GM23338 (cell line): ENCODE measurements at regions not wholly inside any gene's neighbourhood (a gene's known extent, or its start where the extent isn't known, plus 50 kb on each side); places are given as distances from the start of the nearest gene placed in this dataset.

Source experiments
- ATAC-seq: fragments of 200-7000 bp; cut with Tn5 transposase; 3 replicates; pipeline ENCODE4 v1.9.1; 2020
- DNase-seq: peaks from one replicate; pipeline ENCODE4 v3.0.0-alpha.2; 2015; ENCODE audit warnings: low spot score
- H2AFZ ChIP-seq: fragments of 200-600 bp; sonication (generic); 2 replicates; pipeline ENCODE4 v1.8.0; 2016; ENCODE audit warnings: antibody characterized with exemption, mild to moderate bottlenecking, moderate library complexity
- H3F3A ChIP-seq: fragments of 200-600 bp; sonication (generic); replicated peaks from 2 replicates; pipeline ENCODE4 v1.8.0; 2017; ENCODE audit warnings: antibody characterized with exemption, mixed run types, low read depth
- H3K27ac ChIP-seq: fragments of 200-600 bp; sonication (generic); 2 replicates; pipeline ENCODE4 v1.6.1; 2016; ENCODE audit warnings: low read depth
- H3K27me3 ChIP-seq: fragments of 200-600 bp; sonication (generic); 2 replicates; pipeline ENCODE4 v1.8.0; 2016; ENCODE audit warnings: mild to moderate bottlenecking, mixed run types, moderate library complexity; ENCODE audit not compliant: insufficient read depth
- H3K36me3 ChIP-seq: fragments of 200-600 bp; sonication (generic); 2 replicates; pipeline ENCODE4 v1.8.0; 2016; ENCODE audit warnings: mild to moderate bottlenecking; ENCODE audit not compliant: insufficient read depth
- H3K4me1 ChIP-seq: fragments of 200-600 bp; sonication (generic); 2 replicates; pipeline ENCODE4 v1.8.0; 2016; ENCODE audit warnings: mild to moderate bottlenecking, moderate library complexity; ENCODE audit not compliant: insufficient read depth
- H3K4me2 ChIP-seq: fragments of 200-600 bp; sonication (generic); 2 replicates; pipeline ENCODE4 v1.7.1; 2017; ENCODE audit warnings: mixed run types
- H3K4me3 ChIP-seq: fragments of 200-600 bp; sonication (generic); 2 replicates; pipeline ENCODE4 v1.6.1; 2016; ENCODE audit warnings: mixed run types
- H3K79me2 ChIP-seq: fragments of 200-600 bp; sonication (generic); replicated peaks from 2 replicates; pipeline ENCODE4 v1.8.0; 2017; ENCODE audit warnings: mild to moderate bottlenecking; ENCODE audit not compliant: insufficient read depth
- H3K9me2 ChIP-seq: fragments of 200-600 bp; sonication (generic); 2 replicates; pipeline ENCODE4 v1.8.0; 2017; ENCODE audit not compliant: insufficient read depth
- H4K20me1 ChIP-seq: fragments of 200-600 bp; sonication (generic); replicated peaks from 2 replicates; pipeline ENCODE4 v1.8.0; 2017; ENCODE audit warnings: mild to moderate bottlenecking; ENCODE audit not compliant: insufficient read depth
- H3K27ac Mint-ChIP-seq: 2 replicates; pipeline ENCODE4 v1.8.0; 2020; ENCODE audit warnings: inconsistent platforms, mild to moderate bottlenecking, moderate library complexity, mixed read lengths
- H3K27me3 Mint-ChIP-seq: 3 replicates; pipeline ENCODE4 v1.8.0; 2022; ENCODE audit warnings: low read depth, mild to moderate bottlenecking, moderate library complexity, mixed read lengths, inconsistent platforms; ENCODE audit not compliant: insufficient read depth, poor library complexity
- H3K36me3 Mint-ChIP-seq: 3 replicates; pipeline ENCODE4 v1.8.0; 2021; ENCODE audit warnings: low read depth, mild to moderate bottlenecking, inconsistent platforms, moderate library complexity, mixed read lengths
- H3K4me1 Mint-ChIP-seq: 3 replicates; pipeline ENCODE4 v1.8.0; 2020; ENCODE audit warnings: mild to moderate bottlenecking, inconsistent platforms, mixed read lengths
- H3K4me3 Mint-ChIP-seq: 3 replicates; pipeline ENCODE4 v1.8.0; 2021; ENCODE audit warnings: moderate library complexity, mild to moderate bottlenecking, inconsistent platforms, mixed read lengths
- H3K9me3 Mint-ChIP-seq: 3 replicates; pipeline ENCODE4 v1.8.0; 2020; ENCODE audit warnings: moderate library complexity, mild to moderate bottlenecking, inconsistent platforms, mixed read lengths
- CREB1 ChIP-seq: fragments of 250-450 bp; sonication (Bioruptor Pico); IDR thresholded peaks from 2 replicates; pipeline ENCODE4 v1.5.0; 2020; ENCODE audit warnings: low read depth, mild to moderate bottlenecking, moderate library complexity
- CTCF ChIP-seq, 2 experiments: fragments of 200-600 bp in 1 of 2; sonication (generic) in 1 of 2; conservative IDR thresholded peaks; 2 replicates each; pipeline versions ENCODE4 v1.5.1 to v1.6.1; 2016 to 2017; ENCODE audit warnings: antibody characterized with exemption in 2 of 2, low read depth in 2 of 2, mild to moderate bottlenecking in 2 of 2, moderate library complexity in 1 of 2
- ETS1 ChIP-seq: IDR thresholded peaks from 2 replicates; pipeline ENCODE4 v1.6.1; 2016; ENCODE audit warnings: antibody characterized with exemption
- EZH2 ChIP-seq: fragments of 200-600 bp; sonication (generic); IDR thresholded peaks from one replicate; pipeline ENCODE4 v1.8.0; 2017; ENCODE audit warnings: antibody characterized with exemption, mild to moderate bottlenecking, low read depth; ENCODE audit not compliant: unreplicated experiment
- EZH2phosphoT487 ChIP-seq: fragments of 200-600 bp; sonication (generic); IDR thresholded peaks from one replicate; pipeline ENCODE4 v1.8.1; 2018; ENCODE audit warnings: antibody characterized with exemption; ENCODE audit not compliant: unreplicated experiment
- POLR2AphosphoS5 ChIP-seq: IDR thresholded peaks from 2 replicates; pipeline ENCODE4 v1.6.1; 2016; ENCODE audit warnings: antibody characterized with exemption, low read depth
- REST ChIP-seq: IDR thresholded peaks from one replicate; pipeline ENCODE4 v1.6.1; 2018; ENCODE audit warnings: antibody characterized with exemption; ENCODE audit not compliant: unreplicated experiment
- STAT1 ChIP-seq: IDR thresholded peaks from one replicate; pipeline ENCODE4 v1.6.1; 2016; ENCODE audit warnings: antibody characterized with exemption; ENCODE audit not compliant: unreplicated experiment
- ZNF331 ChIP-seq: fragments of 250-450 bp; sonication (Bioruptor Pico); IDR thresholded peaks from 2 replicates; pipeline ENCODE4 v1.5.0; 2020; ENCODE audit warnings: low read depth, mild to moderate bottlenecking, moderate library complexity

- no peak for TF ChIP-seq POLR2AphosphoS5
- no peak for TF ChIP-seq EZH2
- no peak for TF ChIP-seq CREB1 (CRISPR knock-in tag)
- TF ChIP-seq ETS1 = no peak
These were observed 83.2 kb downstream of the PTPRS start (continued) for GRCh38 chr19:5257155-5258045.

- Histone ChIP-seq H3F3A (no peaks in the 10 kb centered on the region; the same call in 1 of the 2 replicates), H3K27ac (no peak overlapping the region), H2AFZ (no peak overlapping the region), H3K79me2 (no peaks in the 10 kb centered on the region), H3K4me2 (no peak overlapping the region), H3K4me1 (peaks cover 15% of the 10 kb centered on the region), H3K4me3 (no peak overlapping the region), H3K36me3 (peaks cover 23% of the 10 kb centered on the region), H3K27me3 (no peaks in the 10 kb centered on the region), H3K9me2 (no peaks in the 10 kb centered on the region), H4K20me1 (peaks cover 4% of the 10 kb centered on the region)
- Mint-ChIP-seq H3K4me1 (peaks cover 9% of the 10 kb centered on the region; the same call in 2 of the 3 replicates), H3K4me3 (no peak overlapping the region), H3K27me3 (peaks cover 12% of the 10 kb centered on the region), H3K36me3 (peaks cover 67% of the 10 kb centered on the region), H3K9me3 (peaks cover 20% of the 10 kb centered on the region; the same call in 2 of the 3 replicates), H3K27ac (no peak overlapping the region)
- DNase-seq (peak; percentile 61), ATAC-seq (no peak)
- no peak for TF ChIP-seq STAT1
- no peak for TF ChIP-seq REST
- no peak for TF ChIP-seq POLR2AphosphoS5
- no peak for TF ChIP-seq EZH2
- no peak for TF ChIP-seq EZH2phosphoT487
- TF ChIP-seq ZNF331 (CRISPR knock-in tag) = no peak
- no peak for TF ChIP-seq CTCF (conservative IDR thresholded peaks at IDR 0.05; ENCODE audit: low read depth in 2 of 2)
- no peak for TF ChIP-seq CREB1 (CRISPR knock-in tag)
These were observed 84.9 kb downstream of the PTPRS start for GRCh38 chr19:5255602-5256231.
